K562 (cell line): ENCODE measurements at regions not wholly inside any gene's neighbourhood (a gene's known extent, or its start where the extent isn't known, plus 50 kb on each side); places are given as distances from the start of the nearest gene placed in this dataset.

Source experiments
- ATAC-seq: fragments of 200-7000 bp; cut with Tn5 transposase; 3 replicates; pipeline ENCODE4 v1.9.1; 2020; ENCODE audit warnings: moderate library complexity
- BruUV-seq: library from RNA; stranded (reverse); fragments of 400-500 nt; replicated peaks from 2 replicates; lab custom pipeline; 2021; lab: Mats Ljungman, UMichigan
- CTCF ChIA-PET: fragments of 300-600 bp; formaldehyde crosslinking; extraction: SDS; loops from one replicate; lab custom pipeline; 2021; ENCODE audit warnings: low intra/inter-chr PET ratio; lab: Yijun Ruan, JAX
- POLR2A ChIA-PET: fragments of 300-600, 350-650 bp; sonication (Branson Sonifier 250); formaldehyde crosslinking; extraction: SDS; loops from one replicate; lab custom pipeline; 2021; ENCODE audit warnings: antibody characterized with exemption, inconsistent platforms; lab: Yijun Ruan, JAX
- DNase-seq, 4 experiments: peaks; one replicate each; pipeline versions ENCODE4 v3.0.0 to v3.0.0-alpha.2; 2011 to 2018; ENCODE audit warnings: low spot score in 3 of 4, mixed read lengths in 3 of 4; ENCODE audit errors: extremely low read depth in 1 of 4
- FAIRE-seq: peaks from 2 replicates; lab custom pipeline; 2011; peaks lifted over from hg19 to GRCh38; lab: Jason Lieb, UNC
- H2AFZ ChIP-seq: 2 replicates; pipeline ENCODE4 v1.6.0; 2011; ENCODE audit warnings: low read depth, low read length, control low read depth, inconsistent platforms
- H3K27ac ChIP-seq: fragments of 200-600 bp; 3 replicates; pipeline ENCODE4 v1.8.0; 2011; ENCODE audit warnings: low read depth, mild to moderate bottlenecking, control low read depth, inconsistent platforms, low read length, moderate library complexity, mixed read lengths; ENCODE audit errors: extremely low read depth
- H3K27me3 ChIP-seq, 2 experiments: fragments of 300-600 bp in 1 of 2; 2 replicates in 1 of 2; 3 replicates in 1 of 2; pipeline versions ENCODE4 v1.6.0 to v1.8.0; 2011; ENCODE audit warnings: inconsistent platforms in 2 of 2, low read length in 2 of 2, mild to moderate bottlenecking in 1 of 2, mixed read lengths in 1 of 2, moderate library complexity in 1 of 2; ENCODE audit not compliant: control insufficient read depth in 2 of 2, insufficient read depth in 2 of 2
- H3K36me3 ChIP-seq: fragments of 300-600 bp; 3 replicates; pipeline ENCODE4 v1.8.0; 2011; ENCODE audit warnings: mild to moderate bottlenecking, low read length, inconsistent platforms; ENCODE audit not compliant: control insufficient read depth, insufficient read depth
- H3K4me1 ChIP-seq, 2 experiments: fragments of 200-600 bp in 1 of 2; replicated peaks in 1 of 2; 2 replicates in 1 of 2; 3 replicates in 1 of 2; pipeline versions ENCODE4 v1.5.1 to v1.8.0; 2011; ENCODE audit warnings: inconsistent platforms in 2 of 2, low read length in 2 of 2, mild to moderate bottlenecking in 1 of 2, mixed read lengths in 1 of 2, moderate library complexity in 1 of 2; ENCODE audit not compliant: control insufficient read depth in 2 of 2, insufficient read depth in 2 of 2
- H3K4me2 ChIP-seq: 2 replicates; pipeline ENCODE4 v1.6.1; 2011; ENCODE audit warnings: low read length, control low read depth, inconsistent platforms, mixed read lengths; ENCODE audit not compliant: insufficient read depth
- H3K4me3 ChIP-seq: fragments of 200-600 bp; sonication (generic), shearing (Covaris generic); 2 replicates; pipeline ENCODE4 v1.5.1; 2016; ENCODE audit warnings: control low read depth, inconsistent platforms
- H3K79me2 ChIP-seq: fragments of 200-600 bp; 3 replicates; pipeline ENCODE4 v1.8.0; 2011; ENCODE audit warnings: low read length, inconsistent platforms; ENCODE audit not compliant: control insufficient read depth, insufficient read depth
- H3K9ac ChIP-seq, 2 experiments: 2 replicates each; pipeline versions ENCODE4 v1.6.0 to v1.6.1; 2011; ENCODE audit warnings: low read depth in 2 of 2, low read length in 2 of 2, control low read depth in 1 of 2, inconsistent platforms in 1 of 2, mild to moderate bottlenecking in 1 of 2, mixed read lengths in 1 of 2; ENCODE audit not compliant: insufficient read depth in 1 of 2
- H3K9me1 ChIP-seq: one replicate; pipeline ENCODE4 v1.6.0; 2011; ENCODE audit warnings: inconsistent platforms, mild to moderate bottlenecking, low read length, moderate library complexity; ENCODE audit not compliant: control insufficient read depth, insufficient read depth
- H3K9me3 ChIP-seq: replicated peaks from 2 replicates; pipeline ENCODE4 v1.5.1; 2011; ENCODE audit warnings: low read depth, low read length, inconsistent platforms; ENCODE audit not compliant: control insufficient read depth, insufficient read depth
- H4K20me1 ChIP-seq: replicated peaks from 2 replicates; pipeline ENCODE4 v1.6.1; 2011; ENCODE audit warnings: low read length, inconsistent platforms, mixed read lengths; ENCODE audit not compliant: control insufficient read depth, insufficient read depth
- ARHGAP35 ChIP-seq: fragments of 450-650 bp; IDR thresholded peaks from 2 replicates; pipeline ENCODE4 v1.6.1; 2018; ENCODE audit not compliant: partially characterized antibody
- ATF7 ChIP-seq: fragments of 450-650 bp; IDR thresholded peaks from 2 replicates; pipeline ENCODE4 v1.7.1; 2014; ENCODE audit warnings: mild to moderate bottlenecking, moderate library complexity
- DMBX1 ChIP-seq: fragments of 250-450 bp; sonication (Bioruptor Pico); IDR thresholded peaks from 2 replicates; pipeline ENCODE4 v1.8.0; 2022; ENCODE audit warnings: inconsistent platforms, mild to moderate bottlenecking, moderate library complexity, borderline replicate concordance
- FOSL1 ChIP-seq: fragments of 200-800 bp; sonication (Bioruptor generic); conservative IDR thresholded peaks from 2 replicates; pipeline ENCODE4 v1.6.1; 2016; ENCODE audit warnings: missing genetic modification characterization, missing compliant biosample characterization
- GATAD2B ChIP-seq: fragments of 450-650 bp; IDR thresholded peaks from 2 replicates; pipeline ENCODE4 v1.6.1; 2017; ENCODE audit warnings: mild to moderate bottlenecking, borderline replicate concordance
- NR4A1 ChIP-seq, 2 experiments: fragments of 250-450 bp in 1 of 2; fragments of 450-650 bp in 1 of 2; sonication (Bioruptor Pico) in 1 of 2; IDR thresholded peaks; 2 replicates each; pipeline versions ENCODE4 v1.4.0 to v1.6.1; 2016 to 2020; ENCODE audit warnings: mild to moderate bottlenecking in 2 of 2, missing compliant biosample characterization in 1 of 2, missing genetic modification characterization in 1 of 2, moderate library complexity in 1 of 2
- RUNX1 ChIP-seq: sonication (generic); IDR thresholded peaks from 2 replicates; pipeline ENCODE4 v1.6.1; 2016; ENCODE audit warnings: antibody characterized with exemption, low read depth
- YY1 ChIP-seq, 3 experiments: IDR thresholded peaks; 2 replicates each; pipeline ENCODE4 v1.6.1; 2011; ENCODE audit warnings: low read length in 2 of 3, mild to moderate bottlenecking in 2 of 3, moderate library complexity in 2 of 3, borderline replicate concordance in 1 of 3, control low read depth in 1 of 3, low read depth in 1 of 3; ENCODE audit not compliant: insufficient read depth in 3 of 3, insufficient replicate concordance in 2 of 3, control insufficient read depth in 1 of 3, insufficient read length in 1 of 3; ENCODE audit errors: extremely low read depth in 1 of 3
- ZBTB1 ChIP-seq: sonication (generic); formaldehyde crosslinking; IDR thresholded peaks from 2 replicates; pipeline ENCODE4 v1.8.1; 2023; ENCODE audit warnings: missing genetic modification reagents, low read depth, mild to moderate bottlenecking, borderline replicate concordance
- ZFP30 ChIP-seq: fragments of 250-450 bp; sonication (Bioruptor Pico); IDR thresholded peaks from 2 replicates; pipeline ENCODE4 v1.8.0; 2022; ENCODE audit warnings: moderate library complexity, mild to moderate bottlenecking, inconsistent platforms, borderline replicate concordance
- WGBS: fragments of 100-300 bp; shearing (Covaris generic); methylation state at CpG from one replicate; pipeline ENCODE4 v1.1.6; 2016; ENCODE audit warnings: low coverage, mixed read lengths; ENCODE audit not compliant: insufficient coverage; ENCODE audit errors: missing lambda C conversion rate; 5-methylcytosine and 5-hydroxymethylcytosine counted together
- in situ Hi-C: fragments of 300-500 bp; cut with MboI; formaldehyde crosslinking; loops from 4 replicates; pipeline ENCODE4 v1.15.0; 2018; ENCODE audit warnings: inconsistent platforms, mixed read lengths
- intact Hi-C: fragments of 100-400 bp; cut with micrococcal nuclease; formaldehyde crosslinking; loops from 2 replicates; pipeline ENCODE4 v1.14.2; 2022
- TF ChIP-seq, protein P1 (sequence below): fragments of 450-650 bp; IDR thresholded peaks from 2 replicates; pipeline ENCODE4 v1.6.1; 2016; ENCODE audit warnings: borderline replicate concordance
- TF ChIP-seq, protein P2 (sequence below): sonication (generic); formaldehyde crosslinking; IDR thresholded peaks from 2 replicates; pipeline ENCODE4 v1.8.0; 2022; ENCODE audit warnings: mild to moderate bottlenecking, missing genetic modification reagents
- TF ChIP-seq, protein P3 (sequence below): sonication (generic); formaldehyde crosslinking; IDR thresholded peaks from 2 replicates; pipeline ENCODE4 v1.8.0; 2023; ENCODE audit warnings: mild to moderate bottlenecking, missing genetic modification reagents
- TF ChIP-seq, protein P4 (sequence below): fragments of 450-650 bp; IDR thresholded peaks from 2 replicates; pipeline ENCODE4 v1.6.1; 2014; ENCODE audit warnings: low read depth, mild to moderate bottlenecking, moderate library complexity, borderline replicate concordance

DNA sequence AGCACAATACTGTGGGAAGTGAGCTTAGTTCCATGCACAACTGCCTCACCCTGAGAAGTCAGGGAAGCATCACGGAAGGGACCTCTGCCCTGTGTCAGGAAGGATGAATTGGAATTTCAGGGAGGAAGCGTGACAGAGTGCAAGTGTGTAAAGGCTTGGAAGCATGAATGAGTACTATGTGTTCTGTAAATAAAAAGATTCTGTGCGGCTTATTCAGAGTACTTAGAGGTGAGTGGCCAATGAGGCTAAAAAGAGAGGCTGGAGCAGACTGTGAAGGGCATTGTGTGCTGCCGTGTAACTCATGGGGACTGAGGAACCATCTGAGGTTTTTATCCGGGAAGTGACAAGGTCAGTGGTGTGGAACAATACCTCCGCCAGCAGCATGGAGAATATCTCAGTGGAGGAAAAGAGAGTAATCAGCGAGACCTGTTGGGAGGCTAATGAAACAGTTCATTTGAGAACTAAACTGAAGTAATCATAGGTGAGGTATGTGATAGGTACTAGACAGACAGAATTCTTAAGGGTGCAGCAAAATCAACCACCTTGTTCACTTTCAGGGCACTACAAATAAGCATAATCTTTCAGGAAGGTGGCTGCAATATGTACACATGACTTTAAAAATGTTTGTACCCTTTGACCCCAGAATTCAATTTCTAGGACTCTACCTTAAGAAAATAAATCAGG, 64.9 kb upstream of the SPRED1 start:
- intact Hi-C loops: no loop called here

More for the DNA sequence above, 64.9 kb upstream of the SPRED1 start:
- Histone ChIP-seq H3K79me2 (no peaks in the 10 kb centered on the region), H3K4me2 (no peak overlapping the region), H3K9ac (no peak overlapping the region), H2AFZ (no peak overlapping the region), H3K27me3 (peaks cover 0 to 14% of the 10 kb centered on the region in 2 experiments; a peak in 2 of 5 replicates), H3K4me1 (no peaks in the 10 kb centered on the region), H3K36me3 (no peaks in the 10 kb centered on the region), H4K20me1 (no peaks in the 10 kb centered on the region), H3K9me1 (no peaks in the 10 kb centered on the region), H3K27ac (no peak overlapping the region), H3K9me3 (no peaks in the 10 kb centered on the region), H3K4me3 (no peak overlapping the region)
- TF ChIP-seq FOSL1 (tag) (no peak), ATF7 (no peak), GATAD2B (no peak), RUNX1 (no peak), DMBX1 (CRISPR knock-in tag) (no peak), NR4A1 (CRISPR knock-in tag; IDR thresholded peaks at IDR 0.05) (no peak), NR4A1 (tag; IDR thresholded peaks at IDR 0.05) (no peak), ARHGAP35 (no peak), ZBTB1 (no peak), ZFP30 (CRISPR knock-in tag) (no peak), YY1 (IDR thresholded peaks at IDR 0.05; ENCODE audit: borderline replicate concordance in 1 of 3, control insufficient read depth in 1 of 3, extremely low read depth in 1 of 3, insufficient read depth in 3 of 3, insufficient read length in 1 of 3, insufficient replicate concordance in 2 of 3, low read depth in 1 of 3, low read length in 2 of 3) (no peak)
- TF ChIP-seq, protein P1, sequence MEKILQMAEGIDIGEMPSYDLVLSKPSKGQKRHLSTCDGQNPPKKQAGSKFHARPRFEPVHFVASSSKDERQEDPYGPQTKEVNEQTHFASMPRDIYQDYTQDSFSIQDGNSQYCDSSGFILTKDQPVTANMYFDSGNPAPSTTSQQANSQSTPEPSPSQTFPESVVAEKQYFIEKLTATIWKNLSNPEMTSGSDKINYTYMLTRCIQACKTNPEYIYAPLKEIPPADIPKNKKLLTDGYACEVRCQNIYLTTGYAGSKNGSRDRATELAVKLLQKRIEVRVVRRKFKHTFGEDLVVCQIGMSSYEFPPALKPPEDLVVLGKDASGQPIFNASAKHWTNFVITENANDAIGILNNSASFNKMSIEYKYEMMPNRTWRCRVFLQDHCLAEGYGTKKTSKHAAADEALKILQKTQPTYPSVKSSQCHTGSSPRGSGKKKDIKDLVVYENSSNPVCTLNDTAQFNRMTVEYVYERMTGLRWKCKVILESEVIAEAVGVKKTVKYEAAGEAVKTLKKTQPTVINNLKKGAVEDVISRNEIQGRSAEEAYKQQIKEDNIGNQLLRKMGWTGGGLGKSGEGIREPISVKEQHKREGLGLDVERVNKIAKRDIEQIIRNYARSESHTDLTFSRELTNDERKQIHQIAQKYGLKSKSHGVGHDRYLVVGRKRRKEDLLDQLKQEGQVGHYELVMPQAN: no peak
- TF ChIP-seq, protein P2, sequence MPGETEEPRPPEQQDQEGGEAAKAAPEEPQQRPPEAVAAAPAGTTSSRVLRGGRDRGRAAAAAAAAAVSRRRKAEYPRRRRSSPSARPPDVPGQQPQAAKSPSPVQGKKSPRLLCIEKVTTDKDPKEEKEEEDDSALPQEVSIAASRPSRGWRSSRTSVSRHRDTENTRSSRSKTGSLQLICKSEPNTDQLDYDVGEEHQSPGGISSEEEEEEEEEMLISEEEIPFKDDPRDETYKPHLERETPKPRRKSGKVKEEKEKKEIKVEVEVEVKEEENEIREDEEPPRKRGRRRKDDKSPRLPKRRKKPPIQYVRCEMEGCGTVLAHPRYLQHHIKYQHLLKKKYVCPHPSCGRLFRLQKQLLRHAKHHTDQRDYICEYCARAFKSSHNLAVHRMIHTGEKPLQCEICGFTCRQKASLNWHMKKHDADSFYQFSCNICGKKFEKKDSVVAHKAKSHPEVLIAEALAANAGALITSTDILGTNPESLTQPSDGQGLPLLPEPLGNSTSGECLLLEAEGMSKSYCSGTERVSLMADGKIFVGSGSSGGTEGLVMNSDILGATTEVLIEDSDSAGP (CRISPR knock-in tag): no peak
- TF ChIP-seq, protein P3, sequence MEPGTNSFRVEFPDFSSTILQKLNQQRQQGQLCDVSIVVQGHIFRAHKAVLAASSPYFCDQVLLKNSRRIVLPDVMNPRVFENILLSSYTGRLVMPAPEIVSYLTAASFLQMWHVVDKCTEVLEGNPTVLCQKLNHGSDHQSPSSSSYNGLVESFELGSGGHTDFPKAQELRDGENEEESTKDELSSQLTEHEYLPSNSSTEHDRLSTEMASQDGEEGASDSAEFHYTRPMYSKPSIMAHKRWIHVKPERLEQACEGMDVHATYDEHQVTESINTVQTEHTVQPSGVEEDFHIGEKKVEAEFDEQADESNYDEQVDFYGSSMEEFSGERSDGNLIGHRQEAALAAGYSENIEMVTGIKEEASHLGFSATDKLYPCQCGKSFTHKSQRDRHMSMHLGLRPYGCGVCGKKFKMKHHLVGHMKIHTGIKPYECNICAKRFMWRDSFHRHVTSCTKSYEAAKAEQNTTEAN (CRISPR knock-in tag): no peak
- TF ChIP-seq, protein P4, sequence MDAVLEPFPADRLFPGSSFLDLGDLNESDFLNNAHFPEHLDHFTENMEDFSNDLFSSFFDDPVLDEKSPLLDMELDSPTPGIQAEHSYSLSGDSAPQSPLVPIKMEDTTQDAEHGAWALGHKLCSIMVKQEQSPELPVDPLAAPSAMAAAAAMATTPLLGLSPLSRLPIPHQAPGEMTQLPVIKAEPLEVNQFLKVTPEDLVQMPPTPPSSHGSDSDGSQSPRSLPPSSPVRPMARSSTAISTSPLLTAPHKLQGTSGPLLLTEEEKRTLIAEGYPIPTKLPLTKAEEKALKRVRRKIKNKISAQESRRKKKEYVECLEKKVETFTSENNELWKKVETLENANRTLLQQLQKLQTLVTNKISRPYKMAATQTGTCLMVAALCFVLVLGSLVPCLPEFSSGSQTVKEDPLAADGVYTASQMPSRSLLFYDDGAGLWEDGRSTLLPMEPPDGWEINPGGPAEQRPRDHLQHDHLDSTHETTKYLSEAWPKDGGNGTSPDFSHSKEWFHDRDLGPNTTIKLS: no peak
- DNase-seq (no peak), ATAC-seq (no peak), FAIRE-seq (no peak)
- ChIA-PET CTCF (no interaction called here), POLR2A (no interaction called here)
- BruUV-seq: no TSS peak
- WGBS: 1% methylated on average over 7 of the region's 7 CpGs
- in situ Hi-C loops: no loop called here
